ENCODE measurements at regions not wholly inside any gene's neighbourhood (a gene's known extent, or its start where the extent isn't known, plus 50 kb on each side); places are given as distances from the start of the nearest gene placed in this dataset.

DNA sequence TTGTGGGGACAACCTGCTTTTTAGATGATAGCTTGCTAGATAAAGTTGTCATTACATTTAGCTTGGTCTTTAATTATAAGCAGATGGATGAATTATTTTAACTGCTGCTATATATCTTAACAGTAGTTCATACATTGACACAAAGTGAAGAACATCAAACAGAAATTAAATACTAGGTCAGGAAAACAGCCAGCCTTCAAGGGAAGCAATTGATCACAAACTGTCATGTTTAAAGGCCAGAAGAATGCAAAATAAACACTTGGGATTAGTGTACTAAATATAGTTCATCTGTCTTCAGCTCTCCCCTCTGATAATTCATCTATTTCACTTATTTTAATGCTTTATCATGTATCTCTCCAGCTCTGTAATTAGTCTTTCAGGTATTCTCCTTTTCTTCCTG is 225.1 kb upstream of the FERMT1 start (continued):
- TF ChIP-seq CREB1 (IDR thresholded peaks at IDR 0.05; ENCODE audit: low read depth) (no peak), NRF1 (conservative IDR thresholded peaks at IDR 0.05; ENCODE audit: low read depth, low read length) (no peak)

DNA sequence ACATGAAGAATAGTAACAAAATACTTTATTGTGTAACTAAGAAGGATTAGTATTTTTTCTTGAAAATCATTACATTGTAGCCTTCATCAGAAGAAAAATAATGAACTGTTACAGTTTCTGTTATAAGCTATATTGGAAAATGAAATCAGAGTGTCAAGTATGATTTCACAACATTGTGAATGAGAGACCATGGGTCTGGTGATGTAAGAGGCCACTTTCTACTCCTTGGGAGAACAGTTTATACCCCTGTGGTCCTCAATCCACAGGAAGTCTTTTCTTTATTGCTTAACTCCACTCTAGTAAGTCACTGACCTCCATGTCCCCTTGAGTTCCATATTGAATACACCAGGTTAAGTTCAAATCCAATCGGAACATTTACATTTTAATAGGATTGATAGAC is 218.7 kb upstream of the FERMT1 start:
- Histone ChIP-seq H2AFZ (ENCODE audit: control insufficient read depth, low read depth, low read length) (no peak overlapping the region), H3K27me3 (replicated peaks in 1 of 2; ENCODE audit: control insufficient read depth in 2 of 2, insufficient read depth in 2 of 2, low read length in 1 of 2) (0 out of 4 replicates have a peak, but pooled peaks cover 0 to 1% of the 10 kb centered on the region in 2 experiments), H3K9ac (ENCODE audit: control insufficient read depth, insufficient read depth, low read length) (no peak overlapping the region), H3K4me3 (no peak overlapping the region), H3K27ac (ENCODE audit: control insufficient read depth, insufficient read depth) (no peak overlapping the region), H4K20me1 (ENCODE audit: control insufficient read depth, insufficient read depth) (no peaks in the 10 kb centered on the region), H3K79me2 (ENCODE audit: control insufficient read depth, insufficient read depth, low read length) (no peaks in the 10 kb centered on the region), H3K4me1 (ENCODE audit: control insufficient read depth, insufficient read depth, low read length) (no peaks in the 10 kb centered on the region), H3K9me3 (replicated peaks; ENCODE audit: control insufficient read depth, insufficient read depth, low read length) (no peaks in the 10 kb centered on the region), H3K36me3 (ENCODE audit: control insufficient read depth in 2 of 2, insufficient read depth in 2 of 2, low read length in 1 of 2) (no peaks in the 10 kb centered on the region), H3K4me2 (ENCODE audit: control insufficient read depth, insufficient read depth) (no peak overlapping the region)
- BruUV-seq (replicated peaks), result no TSS peak
- no peak for FAIRE-seq
- ChIA-PET SMC1A (ENCODE audit: uncharacterized antibody, unreplicated experiment) (no interaction called here), RAD21 (ENCODE audit: unreplicated experiment) (no interaction called here), POLR2A (no interaction called here), CTCF (no interaction called here)
- DNase-seq (ENCODE audit: low read depth, low spot score), result no peak
- TF ChIP-seq, protein P1, sequence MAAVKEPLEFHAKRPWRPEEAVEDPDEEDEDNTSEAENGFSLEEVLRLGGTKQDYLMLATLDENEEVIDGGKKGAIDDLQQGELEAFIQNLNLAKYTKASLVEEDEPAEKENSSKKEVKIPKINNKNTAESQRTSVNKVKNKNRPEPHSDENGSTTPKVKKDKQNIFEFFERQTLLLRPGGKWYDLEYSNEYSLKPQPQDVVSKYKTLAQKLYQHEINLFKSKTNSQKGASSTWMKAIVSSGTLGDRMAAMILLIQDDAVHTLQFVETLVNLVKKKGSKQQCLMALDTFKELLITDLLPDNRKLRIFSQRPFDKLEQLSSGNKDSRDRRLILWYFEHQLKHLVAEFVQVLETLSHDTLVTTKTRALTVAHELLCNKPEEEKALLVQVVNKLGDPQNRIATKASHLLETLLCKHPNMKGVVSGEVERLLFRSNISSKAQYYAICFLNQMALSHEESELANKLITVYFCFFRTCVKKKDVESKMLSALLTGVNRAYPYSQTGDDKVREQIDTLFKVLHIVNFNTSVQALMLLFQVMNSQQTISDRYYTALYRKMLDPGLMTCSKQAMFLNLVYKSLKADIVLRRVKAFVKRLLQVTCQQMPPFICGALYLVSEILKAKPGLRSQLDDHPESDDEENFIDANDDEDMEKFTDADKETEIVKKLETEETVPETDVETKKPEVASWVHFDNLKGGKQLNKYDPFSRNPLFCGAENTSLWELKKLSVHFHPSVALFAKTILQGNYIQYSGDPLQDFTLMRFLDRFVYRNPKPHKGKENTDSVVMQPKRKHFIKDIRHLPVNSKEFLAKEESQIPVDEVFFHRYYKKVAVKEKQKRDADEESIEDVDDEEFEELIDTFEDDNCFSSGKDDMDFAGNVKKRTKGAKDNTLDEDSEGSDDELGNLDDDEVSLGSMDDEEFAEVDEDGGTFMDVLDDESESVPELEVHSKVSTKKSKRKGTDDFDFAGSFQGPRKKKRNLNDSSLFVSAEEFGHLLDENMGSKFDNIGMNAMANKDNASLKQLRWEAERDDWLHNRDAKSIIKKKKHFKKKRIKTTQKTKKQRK (IDR thresholded peaks at IDR 0.05; ENCODE audit: low read depth, low read length), result no peak
- no peak for TF ChIP-seq SIX5 (IDR thresholded peaks at IDR 0.05; ENCODE audit: low read depth, low read length, severe bottlenecking)
- no peak for TF ChIP-seq SMC3 (IDR thresholded peaks at IDR 0.05; ENCODE audit: borderline replicate concordance, low read length)
- TF ChIP-seq ZBTB40 (IDR thresholded peaks at IDR 0.05; ENCODE audit: borderline replicate concordance), result no peak
- TF ChIP-seq ASH2L (IDR thresholded peaks at IDR 0.05; ENCODE audit: borderline replicate concordance, low read depth), result no peak
- TF ChIP-seq E2F8 (IDR thresholded peaks at IDR 0.05; ENCODE audit: low read depth, partially characterized antibody), result no peak
- in situ Hi-C loops (cut with MboI) (loop anchor here (5.0 kb wide), 1 partner anchor 49 kb away; no protein-coding TSS in a partner anchor), intact Hi-C loops (cut with micrococcal nuclease; ENCODE audit: unreplicated experiment) (no loop called here)
- ATAC-seq, result no peak
- WGBS (ENCODE audit: insufficient coverage, insufficient replicate concordance, low lambda C conversion rate, missing lambda C conversion rate), result 17% methylated on average over 1 of the region's 1 CpG

Measured in GM12878 (cell line).